Tibial nerve (tissue), 4 donors: ENCODE measurements at regions not wholly inside any gene's neighbourhood (a gene's known extent, or its start where the extent isn't known, plus 50 kb on each side); places are given as distances from the start of the nearest gene placed in this dataset.

Experiments used
- CTCF ChIP-seq, 5 experiments: fragments of 200-600 bp in 3 of 5; fragments of 450-650 bp in 2 of 5; sonication (generic) in 3 of 5; IDR thresholded peaks; one replicate each; pipeline ENCODE4 v1.5.1; 2016 to 2019; ENCODE audit warnings: antibody characterized with exemption in 5 of 5, mild to moderate bottlenecking in 3 of 5, moderate library complexity in 2 of 5
- EP300 ChIP-seq, 2 donors: sonication (generic); formaldehyde crosslinking; IDR thresholded peaks; one replicate each; pipeline ENCODE4 v1.6.1; 2017; ENCODE audit warnings: antibody characterized with exemption in 2 of 2, mild to moderate bottlenecking in 1 of 2
- POLR2A ChIP-seq, 2 donors: fragments of 450-650 bp; IDR thresholded peaks; one replicate each; pipeline ENCODE4 v1.6.1; 2017; ENCODE audit warnings: antibody characterized with exemption in 2 of 2, mild to moderate bottlenecking in 2 of 2, moderate library complexity in 2 of 2

GRCh38 chr13:74869846-74870245 is 612.1 kb downstream of the TBC1D4 start:
- TF ChIP-seq CTCF (IDR thresholded peaks at IDR 0.05) = no peak
- TF ChIP-seq EP300 (IDR thresholded peaks at IDR 0.05) = no peak
- TF ChIP-seq POLR2A (IDR thresholded peaks at IDR 0.05) = no peak
